Mucosa of descending colon (tissue), 3 donors: ENCODE measurements at regions not wholly inside any gene's neighbourhood (a gene's known extent, or its start where the extent isn't known, plus 50 kb on each side); places are given as distances from the start of the nearest gene placed in this dataset.

ENCODE experiments used
- ATAC-seq: fragments of 200-7000 bp; cut with Tn5 transposase; one replicate; pipeline ENCODE4 v1.9.1; 2020; ENCODE audit warnings: mild to moderate bottlenecking, moderate library complexity
- DNase-seq, 3 donors: peaks; one replicate each; pipeline ENCODE4 v3.0.0-alpha.2; 2020
- H3K36me3 ChIP-seq: fragments of 200-600 bp; one replicate; pipeline ENCODE4 v1.8.0; 2021; ENCODE audit warnings: low read depth, mild to moderate bottlenecking
- H3K4me1 ChIP-seq: fragments of 200-600 bp; one replicate; pipeline ENCODE4 v1.8.0; 2021; ENCODE audit warnings: low read depth, mild to moderate bottlenecking
- H3K4me3 ChIP-seq: fragments of 200-600 bp; one replicate; pipeline ENCODE4 v1.8.0; 2021; ENCODE audit warnings: mild to moderate bottlenecking
- H3K9me3 ChIP-seq: fragments of 200-600 bp; one replicate; pipeline ENCODE4 v1.8.0; 2021; ENCODE audit warnings: mild to moderate bottlenecking
- intact Hi-C, 2 donors: fragments of 100-400 bp; cut with DNase I in 1 of 2; cut with micrococcal nuclease in 1 of 2; formaldehyde crosslinking; loops; one replicate each; pipeline versions ENCODE4 v1.11.0 to v1.11.1; 2022; cut with DNase I, micrococcal nuclease
- TF ChIP-seq, protein P1 (sequence below): fragments of 200-600 bp; IDR thresholded peaks from one replicate; pipeline ENCODE4 v1.8.0; 2022; ENCODE audit warnings: antibody characterized with exemption, mild to moderate bottlenecking
- donor health status: DM: no; HTN: no; CAD: no; lungs with moderate emphysema.
- donor health status: DM: no; HTN: no; CAD: no.
- donor health status: DM: no; HTN: yes; CAD: no.

DNA sequence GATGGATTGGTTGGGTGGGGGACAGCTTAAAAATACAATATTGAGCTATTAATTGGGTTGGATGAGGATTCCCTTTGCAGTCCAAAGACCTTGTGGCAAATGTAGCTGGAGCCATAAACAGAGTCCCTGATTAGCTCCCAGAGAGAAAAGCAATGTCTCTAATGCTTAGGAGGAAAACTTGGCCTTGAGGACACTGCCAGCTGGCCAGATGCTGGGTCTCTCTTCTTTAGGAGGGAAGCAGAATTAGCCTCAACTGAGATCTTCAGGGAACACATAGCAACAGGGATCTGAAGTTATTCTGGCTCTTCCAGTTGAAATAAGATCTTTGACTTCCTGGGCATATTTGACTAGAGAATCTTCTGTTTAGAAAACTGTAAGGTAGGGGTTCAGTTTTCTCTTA, 121.7 kb upstream of the WWC1 start:
- no peak overlapping the region for H3K4me3 ChIP-seq
- intact Hi-C loops: no loop called here
- H3K4me1 ChIP-seq: peaks cover 6% of the 10 kb centered on the region
- DNase-seq (no peak), ATAC-seq (no peak)
- no peaks in the 10 kb centered on the region for H3K9me3 ChIP-seq
- TF ChIP-seq, protein P1, sequence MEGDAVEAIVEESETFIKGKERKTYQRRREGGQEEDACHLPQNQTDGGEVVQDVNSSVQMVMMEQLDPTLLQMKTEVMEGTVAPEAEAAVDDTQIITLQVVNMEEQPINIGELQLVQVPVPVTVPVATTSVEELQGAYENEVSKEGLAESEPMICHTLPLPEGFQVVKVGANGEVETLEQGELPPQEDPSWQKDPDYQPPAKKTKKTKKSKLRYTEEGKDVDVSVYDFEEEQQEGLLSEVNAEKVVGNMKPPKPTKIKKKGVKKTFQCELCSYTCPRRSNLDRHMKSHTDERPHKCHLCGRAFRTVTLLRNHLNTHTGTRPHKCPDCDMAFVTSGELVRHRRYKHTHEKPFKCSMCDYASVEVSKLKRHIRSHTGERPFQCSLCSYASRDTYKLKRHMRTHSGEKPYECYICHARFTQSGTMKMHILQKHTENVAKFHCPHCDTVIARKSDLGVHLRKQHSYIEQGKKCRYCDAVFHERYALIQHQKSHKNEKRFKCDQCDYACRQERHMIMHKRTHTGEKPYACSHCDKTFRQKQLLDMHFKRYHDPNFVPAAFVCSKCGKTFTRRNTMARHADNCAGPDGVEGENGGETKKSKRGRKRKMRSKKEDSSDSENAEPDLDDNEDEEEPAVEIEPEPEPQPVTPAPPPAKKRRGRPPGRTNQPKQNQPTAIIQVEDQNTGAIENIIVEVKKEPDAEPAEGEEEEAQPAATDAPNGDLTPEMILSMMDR: no peak
- H3K36me3 ChIP-seq: no peaks in the 10 kb centered on the region

DNA sequence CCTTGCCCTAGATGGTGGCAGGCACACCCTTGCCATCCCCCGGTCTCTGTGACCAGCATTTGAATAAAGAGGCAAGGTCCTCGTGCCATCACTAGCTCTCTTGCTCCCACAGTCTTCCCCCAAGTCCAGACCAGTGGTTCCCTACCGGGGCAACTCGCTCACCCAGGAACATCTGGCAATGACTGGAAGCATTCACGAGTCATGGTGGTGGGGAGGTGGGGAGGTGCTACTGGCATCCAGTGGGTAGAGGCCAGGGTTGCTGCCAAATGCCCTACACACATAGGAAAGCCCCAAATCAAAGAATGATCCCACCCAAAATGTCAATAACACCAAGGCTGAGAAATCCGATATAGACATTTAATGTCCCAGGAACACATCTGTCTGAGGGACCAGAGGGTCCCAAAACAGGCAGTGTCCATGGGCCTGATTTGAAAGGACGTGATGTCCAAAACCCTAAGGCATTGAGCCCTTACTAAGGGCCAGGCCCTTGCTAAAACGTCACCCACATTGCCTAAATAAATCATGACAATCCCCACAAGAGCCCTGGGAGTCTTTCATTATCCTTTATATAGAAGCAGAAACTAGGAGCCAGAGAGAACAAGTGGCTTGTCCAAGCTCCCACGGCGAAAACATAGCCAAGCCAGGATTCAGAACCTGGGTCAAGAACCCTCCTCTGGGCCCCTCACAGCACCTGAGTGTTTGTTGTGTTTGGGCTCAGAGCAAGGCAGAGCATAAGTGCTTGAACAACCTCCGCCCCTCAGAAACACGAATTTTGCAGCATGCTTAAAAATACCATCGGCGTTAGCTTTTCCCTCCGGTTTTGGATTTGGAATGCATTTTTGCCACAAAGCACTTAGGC, 119.3 kb upstream of the WWC1 start:
- Histone ChIP-seq H3K4me3 (no peak overlapping the region), H3K9me3 (no peaks in the 10 kb centered on the region), H3K4me1 (no peaks in the 10 kb centered on the region), H3K36me3 (no peaks in the 10 kb centered on the region)
- intact Hi-C loops: no loop called here
- TF ChIP-seq, protein P1: no peak
- DNase-seq (no peak), ATAC-seq (no peak)

DNA sequence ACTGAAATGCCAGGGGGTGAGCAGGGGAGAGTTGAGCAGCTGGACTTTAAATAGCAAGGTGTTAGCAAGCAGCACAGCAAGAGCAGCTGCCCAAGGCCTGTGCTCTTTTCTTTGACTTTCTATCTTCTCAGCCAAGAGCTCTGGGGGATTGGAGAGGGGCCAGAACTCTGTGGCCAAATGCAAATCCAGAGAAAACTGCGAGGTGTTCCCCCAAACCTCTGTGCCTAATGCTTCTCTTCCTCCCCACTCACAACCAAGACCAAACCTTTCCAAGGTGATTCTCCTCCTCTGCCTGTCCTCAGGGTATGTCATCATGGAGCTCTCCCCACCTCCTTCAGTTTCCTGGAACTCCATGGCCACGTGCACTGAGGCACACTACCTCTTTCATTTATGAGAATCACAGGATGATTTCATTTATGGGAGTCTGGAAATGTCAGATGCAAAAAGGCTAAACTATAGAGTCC, 118.7 kb upstream of the WWC1 start:
- Histone ChIP-seq H3K4me1 (no peaks in the 10 kb centered on the region), H3K36me3 (no peaks in the 10 kb centered on the region), H3K4me3 (no peak overlapping the region), H3K9me3 (no peaks in the 10 kb centered on the region)
- intact Hi-C loops: no loop called here
- TF ChIP-seq, protein P1: no peak
- DNase-seq (no peak), ATAC-seq (no peak)

DNA sequence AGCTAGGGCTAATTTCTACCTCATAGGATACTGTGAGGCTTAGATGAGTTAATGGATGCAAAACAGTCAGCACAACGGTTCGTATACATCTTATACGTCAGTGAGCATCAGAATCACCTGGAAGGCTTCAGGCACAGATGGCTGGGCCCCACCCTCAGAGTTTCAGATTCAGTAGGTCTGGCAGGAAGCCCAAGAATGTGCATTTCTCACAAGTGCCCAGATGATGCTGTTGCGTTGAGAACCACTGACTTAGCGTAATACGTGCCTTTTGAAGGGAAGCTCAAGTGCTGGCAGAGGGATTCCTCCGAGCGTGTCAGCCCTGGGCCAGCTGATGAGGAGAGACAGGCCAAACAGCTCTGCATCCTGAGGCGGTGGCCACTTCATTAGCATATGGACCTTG, 117.1 kb upstream of the WWC1 start:
- no peak for ATAC-seq
- Histone ChIP-seq H3K9me3 (no peaks in the 10 kb centered on the region), H3K36me3 (no peaks in the 10 kb centered on the region), H3K4me1 (no peaks in the 10 kb centered on the region), H3K4me3 (no peak overlapping the region)
- intact Hi-C loops: no loop called here
- DNase-seq: no peak
- TF ChIP-seq, protein P1: no peak

DNA sequence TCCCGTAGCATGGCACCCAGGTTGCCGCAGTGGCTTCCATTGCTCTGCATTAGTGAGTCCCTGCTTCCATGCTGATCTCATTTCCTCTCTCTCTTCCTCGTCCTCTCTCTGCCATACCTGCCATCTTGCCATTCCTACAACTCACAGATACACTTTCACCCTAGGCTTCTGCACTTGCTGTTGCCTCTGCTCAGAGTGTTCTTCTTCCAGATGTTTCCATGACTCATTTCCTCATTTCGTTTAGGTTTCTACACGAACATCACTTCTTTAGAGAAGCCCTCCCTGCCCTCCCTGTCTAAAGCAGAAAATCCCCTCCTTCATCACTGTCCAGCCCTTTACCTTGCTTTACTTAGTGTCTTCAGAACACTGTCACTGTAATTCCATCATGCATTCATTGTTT, 115.2 kb upstream of the WWC1 start:
- H3K4me3 ChIP-seq: no peak overlapping the region
- DNase-seq (no peak), ATAC-seq (no peak)
- H3K4me1 ChIP-seq: no peaks in the 10 kb centered on the region
- H3K36me3 ChIP-seq: no peaks in the 10 kb centered on the region
- intact Hi-C loops: no loop called here
- TF ChIP-seq, protein P1: no peak
- H3K9me3 ChIP-seq: no peaks in the 10 kb centered on the region
